Mucosa of descending colon (tissue), 3 donors: ENCODE measurements at regions not wholly inside any gene's neighbourhood (a gene's known extent, or its start where the extent isn't known, plus 50 kb on each side); places are given as distances from the start of the nearest gene placed in this dataset.

Experiments
- ATAC-seq: fragments of 200-7000 bp; cut with Tn5 transposase; one replicate; pipeline ENCODE4 v1.9.1; 2020; ENCODE audit warnings: mild to moderate bottlenecking, moderate library complexity
- DNase-seq, 3 donors: peaks; one replicate each; pipeline ENCODE4 v3.0.0-alpha.2; 2020
- H3K36me3 ChIP-seq: fragments of 200-600 bp; one replicate; pipeline ENCODE4 v1.8.0; 2021; ENCODE audit warnings: low read depth, mild to moderate bottlenecking
- H3K4me1 ChIP-seq: fragments of 200-600 bp; one replicate; pipeline ENCODE4 v1.8.0; 2021; ENCODE audit warnings: low read depth, mild to moderate bottlenecking
- H3K4me3 ChIP-seq: fragments of 200-600 bp; one replicate; pipeline ENCODE4 v1.8.0; 2021; ENCODE audit warnings: mild to moderate bottlenecking
- H3K9me3 ChIP-seq: fragments of 200-600 bp; one replicate; pipeline ENCODE4 v1.8.0; 2021; ENCODE audit warnings: mild to moderate bottlenecking
- intact Hi-C, 2 donors: fragments of 100-400 bp; cut with DNase I in 1 of 2; cut with micrococcal nuclease in 1 of 2; formaldehyde crosslinking; loops; one replicate each; pipeline versions ENCODE4 v1.11.0 to v1.11.1; 2022; cut with DNase I, micrococcal nuclease
- TF ChIP-seq, protein P1 (sequence below): fragments of 200-600 bp; IDR thresholded peaks from one replicate; pipeline ENCODE4 v1.8.0; 2022; ENCODE audit warnings: antibody characterized with exemption, mild to moderate bottlenecking
- donor health status: DM: no; HTN: no; CAD: no; lungs with moderate emphysema.
- donor health status: DM: no; HTN: no; CAD: no.
- donor health status: DM: no; HTN: yes; CAD: no.

DNA sequence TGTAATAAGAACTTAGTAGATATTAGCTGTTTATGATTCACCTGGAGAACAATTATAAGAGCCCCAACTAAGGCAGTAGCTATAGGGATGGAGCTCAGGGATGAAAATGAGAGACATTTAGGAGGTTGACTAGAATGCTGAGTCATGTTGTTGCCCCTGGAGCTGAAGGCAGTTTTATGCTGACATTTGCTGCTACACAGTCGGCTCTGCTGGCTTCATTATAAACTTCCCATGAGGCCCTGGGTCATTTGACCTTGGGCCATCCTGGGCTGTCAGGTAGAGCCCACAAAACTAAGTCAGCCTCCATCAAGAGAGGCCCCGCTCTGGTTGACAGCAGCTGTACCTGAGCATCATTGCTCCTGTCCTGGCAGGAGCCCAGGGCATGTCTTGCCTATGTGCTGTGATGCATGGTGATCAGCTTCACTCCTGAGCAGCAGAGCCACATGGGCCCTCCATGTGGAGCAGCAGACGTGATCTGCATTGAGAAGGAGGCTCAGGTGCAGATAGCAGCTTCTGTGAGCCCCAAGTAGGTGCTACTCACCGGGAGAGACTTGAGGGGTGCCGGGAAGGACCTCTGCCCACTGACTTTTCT, 112.4 kb downstream of the TBX19 start:
- no peaks in the 10 kb centered on the region for H3K9me3 ChIP-seq
- H3K4me3 ChIP-seq, result no peak overlapping the region
- TF ChIP-seq, protein P1, sequence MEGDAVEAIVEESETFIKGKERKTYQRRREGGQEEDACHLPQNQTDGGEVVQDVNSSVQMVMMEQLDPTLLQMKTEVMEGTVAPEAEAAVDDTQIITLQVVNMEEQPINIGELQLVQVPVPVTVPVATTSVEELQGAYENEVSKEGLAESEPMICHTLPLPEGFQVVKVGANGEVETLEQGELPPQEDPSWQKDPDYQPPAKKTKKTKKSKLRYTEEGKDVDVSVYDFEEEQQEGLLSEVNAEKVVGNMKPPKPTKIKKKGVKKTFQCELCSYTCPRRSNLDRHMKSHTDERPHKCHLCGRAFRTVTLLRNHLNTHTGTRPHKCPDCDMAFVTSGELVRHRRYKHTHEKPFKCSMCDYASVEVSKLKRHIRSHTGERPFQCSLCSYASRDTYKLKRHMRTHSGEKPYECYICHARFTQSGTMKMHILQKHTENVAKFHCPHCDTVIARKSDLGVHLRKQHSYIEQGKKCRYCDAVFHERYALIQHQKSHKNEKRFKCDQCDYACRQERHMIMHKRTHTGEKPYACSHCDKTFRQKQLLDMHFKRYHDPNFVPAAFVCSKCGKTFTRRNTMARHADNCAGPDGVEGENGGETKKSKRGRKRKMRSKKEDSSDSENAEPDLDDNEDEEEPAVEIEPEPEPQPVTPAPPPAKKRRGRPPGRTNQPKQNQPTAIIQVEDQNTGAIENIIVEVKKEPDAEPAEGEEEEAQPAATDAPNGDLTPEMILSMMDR, result no peak
- no peak for DNase-seq
- no peaks in the 10 kb centered on the region for H3K4me1 ChIP-seq
- H3K36me3 ChIP-seq, result no peaks in the 10 kb centered on the region
- intact Hi-C loops, result no loop called here
- no peak for ATAC-seq

DNA sequence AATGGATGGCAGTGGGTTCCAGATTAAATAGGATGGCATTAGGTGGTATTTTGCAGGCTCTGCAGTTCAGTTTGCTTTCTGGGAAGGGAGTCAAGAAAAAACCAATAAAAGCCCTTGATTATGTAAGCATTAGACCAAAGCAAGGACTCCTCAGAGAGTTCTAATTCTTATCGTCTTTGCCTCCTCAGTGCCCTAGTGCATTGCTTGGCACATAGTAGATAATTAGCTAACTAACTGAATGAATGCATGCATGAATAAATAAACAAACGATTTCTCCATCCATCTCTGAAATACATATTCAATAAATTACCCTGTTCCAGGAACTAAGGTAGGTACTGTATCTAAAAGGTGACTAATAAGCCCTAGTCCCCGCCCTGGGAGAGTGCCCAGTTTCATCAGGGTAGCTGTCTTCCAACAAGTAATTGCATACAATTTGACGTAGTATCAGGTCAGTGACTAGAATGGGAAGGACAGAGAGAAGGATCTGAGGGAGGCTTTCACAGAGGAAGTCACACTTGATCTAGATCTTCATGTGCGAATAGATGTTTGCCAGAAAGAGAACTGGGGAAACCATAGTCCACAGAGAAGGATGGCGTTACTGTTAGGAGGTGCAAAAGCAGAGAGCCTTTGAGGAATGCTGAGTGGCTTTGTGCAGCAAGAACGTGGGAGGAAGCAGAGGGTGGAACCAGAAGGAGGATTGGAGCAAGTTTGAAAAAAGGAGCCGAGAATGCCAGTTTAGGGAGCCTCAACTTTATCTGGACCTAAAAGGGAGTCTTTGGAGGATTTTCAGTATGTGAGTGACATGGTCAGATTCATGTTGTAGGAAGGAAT, 111.4 kb downstream of the TBX19 start:
- Histone ChIP-seq H3K36me3 (no peaks in the 10 kb centered on the region), H3K4me1 (no peaks in the 10 kb centered on the region), H3K9me3 (no peaks in the 10 kb centered on the region), H3K4me3 (no peak overlapping the region)
- TF ChIP-seq, protein P1, result no peak
- ATAC-seq (peak; percentile 22), DNase-seq (no peak)
- intact Hi-C loops, result no loop called here

DNA sequence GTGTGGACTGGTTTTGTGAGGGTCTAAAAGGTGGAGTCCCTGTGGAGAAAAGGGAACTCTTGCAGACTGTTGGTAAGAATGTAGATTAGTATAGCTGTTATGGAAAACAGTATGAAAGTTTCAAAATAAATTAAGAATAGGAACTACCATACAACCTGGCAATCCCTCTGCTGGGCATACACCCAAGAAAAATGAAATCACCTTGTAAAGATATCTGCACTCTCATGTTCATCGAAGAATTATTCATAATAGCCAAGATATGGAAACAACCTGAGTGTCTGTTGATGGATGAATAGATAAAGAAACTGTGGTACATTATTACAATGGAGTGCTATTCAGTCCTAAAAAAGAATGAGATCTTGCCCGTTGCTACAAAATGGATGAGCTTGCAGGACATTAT, 109.6 kb downstream of the TBX19 start:
- intact Hi-C loops, result no loop called here
- no peak for ATAC-seq
- TF ChIP-seq, protein P1, result no peak

DNA sequence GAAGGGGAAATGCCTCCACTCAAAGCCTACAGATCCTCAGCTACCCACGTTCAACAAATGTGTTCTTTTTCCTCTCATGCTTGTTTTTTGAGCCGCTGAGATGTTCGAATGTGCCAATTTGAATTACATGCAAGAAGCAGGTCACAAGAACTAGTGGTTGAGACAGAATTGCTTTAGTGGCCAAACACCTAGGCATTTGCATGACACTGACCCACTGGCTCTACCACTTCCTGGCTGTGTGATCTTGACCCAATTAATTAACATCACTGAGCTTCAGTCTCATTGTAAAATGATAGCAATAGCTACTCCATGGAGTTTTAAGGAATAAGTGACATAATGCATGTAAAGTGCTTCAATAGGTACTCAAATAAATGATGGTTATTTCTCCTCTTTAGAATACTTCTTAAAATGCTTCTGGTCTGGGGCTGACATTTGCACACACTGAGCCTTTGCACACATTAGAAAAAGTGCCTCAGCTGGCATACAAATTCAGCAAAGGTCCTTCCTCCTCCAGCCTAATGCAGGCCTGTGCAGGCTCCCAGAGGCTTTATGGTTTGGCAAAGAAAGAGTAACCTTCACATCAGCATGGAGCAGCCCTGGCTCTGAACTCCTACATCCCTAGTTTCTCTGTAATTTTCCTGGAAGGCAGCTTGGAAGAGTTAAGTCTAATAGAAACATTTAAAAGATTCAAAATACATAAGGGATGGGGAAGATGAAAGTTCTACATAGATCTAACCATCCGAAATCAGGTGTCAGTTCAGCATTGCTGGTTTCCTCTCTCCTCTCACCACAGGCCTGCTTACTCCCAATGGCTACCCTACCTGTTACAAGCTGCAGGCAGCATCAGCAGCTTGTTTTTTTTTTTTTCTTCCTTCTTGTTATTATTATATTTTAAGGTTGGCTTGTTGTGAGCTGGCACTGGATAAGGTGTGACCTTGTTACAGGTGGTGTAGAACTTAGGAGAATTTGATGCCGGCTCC, 107.4 kb downstream of the TBX19 start:
- Histone ChIP-seq H3K4me3 (no peak overlapping the region), H3K36me3 (no peaks in the 10 kb centered on the region), H3K4me1 (no peaks in the 10 kb centered on the region), H3K9me3 (no peaks in the 10 kb centered on the region)
- ATAC-seq (peak; percentile 44), DNase-seq (no peak)
- intact Hi-C loops, result no loop called here
- TF ChIP-seq, protein P1, result no peak

More for the DNA sequence above, 109.6 kb downstream of the TBX19 start:
- H3K4me3 ChIP-seq, result no peak overlapping the region
- no peak for DNase-seq
- H3K4me1 ChIP-seq, result no peaks in the 10 kb centered on the region
- no peaks in the 10 kb centered on the region for H3K9me3 ChIP-seq
- H3K36me3 ChIP-seq, result no peaks in the 10 kb centered on the region

DNA sequence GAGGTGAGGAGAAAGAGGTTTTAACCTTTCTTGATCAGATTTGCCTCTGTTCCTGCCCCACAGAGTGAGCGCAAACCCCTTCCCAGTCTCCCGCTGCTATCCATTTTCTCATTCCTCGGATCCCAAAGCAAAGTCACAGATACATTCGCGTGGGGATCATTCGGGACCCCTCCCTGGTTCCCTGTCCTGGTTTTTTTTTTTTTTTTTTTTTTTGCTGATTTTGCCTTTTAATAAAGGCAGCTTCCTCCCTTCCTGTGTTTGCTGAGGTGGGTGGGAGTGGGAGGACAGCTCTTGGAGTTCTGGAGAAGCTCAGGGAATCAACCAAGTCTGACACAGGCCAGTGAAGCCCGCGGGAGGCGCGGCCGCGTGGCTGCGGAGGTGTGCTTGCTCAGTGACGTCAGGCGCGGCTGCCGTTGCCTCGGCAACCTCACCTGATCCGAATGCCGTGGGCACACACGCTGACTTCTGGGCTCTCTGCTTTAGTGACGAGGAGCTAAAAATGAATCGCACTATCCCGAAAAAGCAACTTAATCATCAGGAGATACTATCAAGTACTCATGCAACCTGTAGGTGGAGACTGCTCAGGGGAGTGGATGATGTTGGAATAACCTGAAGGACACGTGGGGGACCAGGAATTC, 106.4 kb downstream of the TBX19 start:
- intact Hi-C loops, result no loop called here
- no peaks in the 10 kb centered on the region for H3K4me1 ChIP-seq
- TF ChIP-seq, protein P1, result no peak
- H3K4me3 ChIP-seq, result no peak overlapping the region
- H3K9me3 ChIP-seq, result no peaks in the 10 kb centered on the region
- DNase-seq, result peak; percentile 48 to 78 (median 65)
- ATAC-seq, result peak; percentile 88
- H3K36me3 ChIP-seq, result no peaks in the 10 kb centered on the region
